Right lobe of liver (tissue), 6 donors: ENCODE measurements at regions not wholly inside any gene's neighbourhood (a gene's known extent, or its start where the extent isn't known, plus 50 kb on each side); places are given as distances from the start of the nearest gene placed in this dataset.

Experiments used
- ATAC-seq, 4 donors: fragments of 200-7000 bp; cut with Tn5 transposase; one replicate each; pipeline ENCODE4 v1.9.1; 2020; ENCODE audit warnings: mild to moderate bottlenecking in 4 of 4, moderate library complexity in 4 of 4
- DNase-seq, 3 donors: peaks; one replicate each; pipeline ENCODE4 v3.0.0-alpha.2; 2020
- H3K27ac ChIP-seq, 3 donors: fragments of 200-600 bp; one replicate each; pipeline ENCODE4 v1.8.0; 2022
- H3K27me3 ChIP-seq, 2 donors: fragments of 200-600 bp; one replicate each; pipeline ENCODE4 v1.8.0; 2022
- H3K36me3 ChIP-seq, 4 donors: fragments of 200-600 bp; sonication (generic) in 1 of 4; one replicate each; pipeline versions ENCODE4 v1.5.1 to v1.8.0; 2017 to 2022; ENCODE audit warnings: control low read depth in 1 of 4
- H3K4me1 ChIP-seq, 4 donors: fragments of 200-600 bp; sonication (generic) in 1 of 4; one replicate each; pipeline versions ENCODE4 v1.5.1 to v1.8.0; 2017 to 2022; ENCODE audit warnings: control low read depth in 1 of 4
- H3K4me3 ChIP-seq, 3 donors: fragments of 200-600 bp; one replicate each; pipeline ENCODE4 v1.8.0; 2022
- H3K9me3 ChIP-seq, 4 donors: fragments of 200-600 bp; sonication (generic) in 1 of 4; one replicate each; pipeline versions ENCODE4 v1.5.1 to v1.8.0; 2017 to 2022; ENCODE audit warnings: control low read depth in 1 of 4
- CTCF ChIP-seq, 4 donors: fragments of 200-600 bp in 3 of 4; fragments of 450-650 bp in 1 of 4; IDR thresholded peaks; one replicate each; pipeline versions ENCODE4 v1.5.1 to v1.8.0; 2016 to 2022; ENCODE audit warnings: antibody characterized with exemption in 4 of 4, mild to moderate bottlenecking in 2 of 4
- POLR2A ChIP-seq: fragments of 450-650 bp; IDR thresholded peaks from one replicate; pipeline ENCODE4 v1.6.1; 2017; ENCODE audit warnings: antibody characterized with exemption, mild to moderate bottlenecking
- WGBS: methylation state at CpG from one replicate; pipeline ENCODE4 v1.1.6; 2018; ENCODE audit warnings: low coverage, low lambda C conversion rate; ENCODE audit not compliant: insufficient coverage; ENCODE audit errors: missing lambda C conversion rate; 5-methylcytosine and 5-hydroxymethylcytosine counted together
- intact Hi-C, 2 donors: fragments of 100-400 bp; cut with DNase I; formaldehyde crosslinking; loops; one replicate each; pipeline versions ENCODE4 v1.11.2 to v1.14.1; 2022
- donor health status: DM: no; HTN: yes; CAD: no.
- donor health status: DM: no; HTN: no; CAD: no.
- donor health status: DM: no; HTN: no; CAD: no.
- donor health status: DM: no; HTN: yes; CAD: no.
- donor health status: DM: no; HTN: yes; CAD: no.

- no peaks in the 10 kb centered on the region for H3K27me3 ChIP-seq
- no peak for TF ChIP-seq POLR2A
- TF ChIP-seq CTCF (IDR thresholded peaks at IDR 0.05): no peak
- H3K4me3 ChIP-seq: no peak overlapping the region
- H3K27ac ChIP-seq: no peak overlapping the region
- H3K36me3 ChIP-seq: no peaks in the 10 kb centered on the region
- no peaks in the 10 kb centered on the region for H3K4me1 ChIP-seq
- no peaks in the 10 kb centered on the region for H3K9me3 ChIP-seq
- WGBS: no CpG with 5 or more reads among the region's 8 CpGs
- intact Hi-C loops: no loop called here
- ATAC-seq (no peak), DNase-seq (no peak)
Observed at GRCh38 chr11:103544874-103545273, 435.6 kb downstream of the DYNC2H1 start.

- Histone ChIP-seq H3K36me3 (no peaks in the 10 kb centered on the region), H3K27me3 (no peaks in the 10 kb centered on the region), H3K4me1 (no peaks in the 10 kb centered on the region), H3K9me3 (no peaks in the 10 kb centered on the region), H3K27ac (no peak overlapping the region), H3K4me3 (no peak overlapping the region)
- intact Hi-C loops: no loop called here
- no peak for DNase-seq
- TF ChIP-seq POLR2A (no peak), CTCF (IDR thresholded peaks at IDR 0.05) (no peak)
- no peak for ATAC-seq
Observed at GRCh38 chr11:103545551-103545950, 436.3 kb downstream of the DYNC2H1 start.

- DNase-seq: no peak
- intact Hi-C loops: no loop called here
- no peak overlapping the region for H3K4me3 ChIP-seq
- ATAC-seq: no peak
- H3K27me3 ChIP-seq: no peaks in the 10 kb centered on the region
- 51% methylated on average over 2 of the region's 2 CpGs for WGBS
- H3K36me3 ChIP-seq: no peaks in the 10 kb centered on the region
- TF ChIP-seq CTCF (IDR thresholded peaks at IDR 0.05) (no peak), POLR2A (no peak)
- no peaks in the 10 kb centered on the region for H3K4me1 ChIP-seq
- H3K27ac ChIP-seq: no peak overlapping the region
- H3K9me3 ChIP-seq: no peaks in the 10 kb centered on the region
Observed at GRCh38 chr11:103546236-103546635, 437.0 kb downstream of the DYNC2H1 start.

- H3K4me1 ChIP-seq: no peaks in the 10 kb centered on the region
- no peaks in the 10 kb centered on the region for H3K9me3 ChIP-seq
- no peaks in the 10 kb centered on the region for H3K36me3 ChIP-seq
- TF ChIP-seq POLR2A (no peak), CTCF (IDR thresholded peaks at IDR 0.05) (no peak)
- WGBS: 67% methylated on average over 2 of the region's 2 CpGs
- no peak overlapping the region for H3K27ac ChIP-seq
- no peak overlapping the region for H3K4me3 ChIP-seq
- no peaks in the 10 kb centered on the region for H3K27me3 ChIP-seq
- intact Hi-C loops: no loop called here
- no peak for ATAC-seq
- no peak for DNase-seq
Observed at GRCh38 chr11:103547024-103547423, 437.8 kb downstream of the DYNC2H1 start.

- Histone ChIP-seq H3K4me3 (no peak overlapping the region), H3K9me3 (no peaks in the 10 kb centered on the region), H3K36me3 (no peaks in the 10 kb centered on the region), H3K27ac (no peak overlapping the region), H3K27me3 (no peaks in the 10 kb centered on the region), H3K4me1 (no peaks in the 10 kb centered on the region)
- no peak for ATAC-seq
- DNase-seq: no peak
- WGBS: 40% methylated on average over 5 of the region's 5 CpGs
- intact Hi-C loops: no loop called here
- TF ChIP-seq POLR2A (no peak), CTCF (IDR thresholded peaks at IDR 0.05) (no peak)
Observed at GRCh38 chr11:103547691-103548090, 438.5 kb downstream of the DYNC2H1 start.
